ENCODE measurements at regions not wholly inside any gene's neighbourhood (a gene's known extent, or its start where the extent isn't known, plus 50 kb on each side); places are given as distances from the start of the nearest gene placed in this dataset.

DNA sequence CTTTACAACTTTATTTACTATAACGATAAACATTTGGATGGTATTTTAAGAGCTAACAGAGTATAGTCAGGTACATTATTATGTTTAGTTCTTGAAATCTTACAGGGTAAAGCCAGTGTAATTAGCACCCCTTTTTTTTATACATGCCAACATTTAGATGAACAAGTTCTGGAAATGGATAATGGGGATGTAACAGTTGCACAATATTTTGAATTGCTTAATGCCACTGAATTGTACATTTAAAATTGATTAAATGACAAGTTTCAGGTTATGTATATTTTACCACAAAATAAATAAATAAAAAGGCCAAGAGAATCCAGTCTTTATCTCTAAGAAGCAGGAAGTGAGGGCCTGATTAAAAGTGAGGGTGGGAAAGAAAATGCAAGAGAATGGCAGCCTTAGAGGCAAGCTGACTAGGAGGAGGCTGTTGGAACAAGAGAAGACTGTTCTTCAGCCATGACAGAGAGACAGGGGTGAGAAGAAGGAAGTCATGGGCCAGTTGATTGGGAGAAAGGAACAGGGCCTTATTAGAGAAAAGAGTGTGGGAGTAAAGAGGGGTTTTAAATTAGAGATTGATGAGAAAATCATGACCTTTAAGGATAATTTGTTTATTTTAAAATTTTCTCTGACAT lies 49.9 kb upstream of the TNFSF18 start:
- no peak for DNase-seq (ENCODE audit: low spot score in 2 of 2)
- WGBS = 94% methylated on average over 1 of the region's 1 CpG
- H3K9me3 ChIP-seq = peaks cover 7% of the 10 kb centered on the region
- H3K27me3 ChIP-seq = no peaks in the 10 kb centered on the region
- H3K4me3 ChIP-seq = no peak overlapping the region
- no peak for TF ChIP-seq POLR2A (IDR thresholded peaks at IDR 0.05)
- no peak for TF ChIP-seq POLR2AphosphoS5 (IDR thresholded peaks at IDR 0.05)
- TF ChIP-seq EP300 (IDR thresholded peaks at IDR 0.05) = no peak
- TF ChIP-seq, protein P1, sequence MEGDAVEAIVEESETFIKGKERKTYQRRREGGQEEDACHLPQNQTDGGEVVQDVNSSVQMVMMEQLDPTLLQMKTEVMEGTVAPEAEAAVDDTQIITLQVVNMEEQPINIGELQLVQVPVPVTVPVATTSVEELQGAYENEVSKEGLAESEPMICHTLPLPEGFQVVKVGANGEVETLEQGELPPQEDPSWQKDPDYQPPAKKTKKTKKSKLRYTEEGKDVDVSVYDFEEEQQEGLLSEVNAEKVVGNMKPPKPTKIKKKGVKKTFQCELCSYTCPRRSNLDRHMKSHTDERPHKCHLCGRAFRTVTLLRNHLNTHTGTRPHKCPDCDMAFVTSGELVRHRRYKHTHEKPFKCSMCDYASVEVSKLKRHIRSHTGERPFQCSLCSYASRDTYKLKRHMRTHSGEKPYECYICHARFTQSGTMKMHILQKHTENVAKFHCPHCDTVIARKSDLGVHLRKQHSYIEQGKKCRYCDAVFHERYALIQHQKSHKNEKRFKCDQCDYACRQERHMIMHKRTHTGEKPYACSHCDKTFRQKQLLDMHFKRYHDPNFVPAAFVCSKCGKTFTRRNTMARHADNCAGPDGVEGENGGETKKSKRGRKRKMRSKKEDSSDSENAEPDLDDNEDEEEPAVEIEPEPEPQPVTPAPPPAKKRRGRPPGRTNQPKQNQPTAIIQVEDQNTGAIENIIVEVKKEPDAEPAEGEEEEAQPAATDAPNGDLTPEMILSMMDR (IDR thresholded peaks at IDR 0.05) = no peak
- no peaks in the 10 kb centered on the region for H3K36me3 ChIP-seq
- H3K4me1 ChIP-seq = no peaks in the 10 kb centered on the region
- no peak overlapping the region for H3K27ac ChIP-seq

Measured in suprapubic skin (tissue), 4 donors.